PFSK-1 (cell line): ENCODE measurements at regions not wholly inside any gene's neighbourhood (a gene's known extent, or its start where the extent isn't known, plus 50 kb on each side); places are given as distances from the start of the nearest gene placed in this dataset.

ENCODE experiments used
- FOXP2 ChIP-seq: optimal IDR thresholded peaks from 2 replicates; pipeline ENCODE3; 2011; ENCODE audit warnings: borderline replicate concordance, control low read depth, inconsistent platforms; ENCODE audit not compliant: insufficient read depth; ENCODE audit errors: extremely low read length, extremely low read depth
- POLR2AphosphoS5 ChIP-seq: IDR thresholded peaks from 2 replicates; pipeline ENCODE4 v1.6.1; 2012; ENCODE audit warnings: low read depth, mild to moderate bottlenecking, control low read depth, low read length, moderate library complexity
- REST ChIP-seq, 2 experiments: IDR thresholded peaks; 2 replicates each; pipeline versions ENCODE4 v1.6.1 to v1.8.0; 2011 to 2012; ENCODE audit warnings: low read depth in 2 of 2, low read length in 2 of 2, control low read depth in 1 of 2, inconsistent platforms in 1 of 2, mild to moderate bottlenecking in 1 of 2, moderate library complexity in 1 of 2; ENCODE audit not compliant: insufficient read depth in 1 of 2
- SIN3A ChIP-seq: IDR thresholded peaks from 2 replicates; pipeline ENCODE4 v1.6.1; 2012; ENCODE audit warnings: mild to moderate bottlenecking, low read length, moderate library complexity, borderline replicate concordance; ENCODE audit not compliant: insufficient read depth
- TAF1 ChIP-seq: IDR thresholded peaks from 2 replicates; pipeline ENCODE4 v1.6.1; 2012; ENCODE audit warnings: low read length, control low read depth, borderline replicate concordance; ENCODE audit not compliant: insufficient read depth

GRCh38 chr6:26300828-26301227 lies 64.2 kb upstream of the BTN3A2 start:
- no peak for TF ChIP-seq TAF1
- no peak for TF ChIP-seq REST (IDR thresholded peaks at IDR 0.05; ENCODE audit: insufficient read depth in 1 of 2, low read depth in 2 of 2, low read length in 2 of 2)
- no peak for TF ChIP-seq FOXP2
- no peak for TF ChIP-seq POLR2AphosphoS5
- TF ChIP-seq SIN3A = no peak

- TF ChIP-seq REST (IDR thresholded peaks at IDR 0.05; ENCODE audit: insufficient read depth in 1 of 2, low read depth in 2 of 2, low read length in 2 of 2) (no peak), SIN3A (no peak), FOXP2 (no peak), TAF1 (no peak), POLR2AphosphoS5 (no peak)
These were observed 63.4 kb upstream of the BTN3A2 start for GRCh38 chr6:26301638-26302037.

- TF ChIP-seq POLR2AphosphoS5 (no peak), REST (IDR thresholded peaks at IDR 0.05; ENCODE audit: insufficient read depth in 1 of 2, low read depth in 2 of 2, low read length in 2 of 2) (no peak), TAF1 (no peak), SIN3A (no peak), FOXP2 (no peak)
These were observed 61.9 kb upstream of the BTN3A2 start for GRCh38 chr6:26302941-26303559.

- no peak for TF ChIP-seq SIN3A
- no peak for TF ChIP-seq POLR2AphosphoS5
- no peak for TF ChIP-seq TAF1
- TF ChIP-seq FOXP2 = no peak
- no peak for TF ChIP-seq REST (IDR thresholded peaks at IDR 0.05; ENCODE audit: insufficient read depth in 1 of 2, low read depth in 2 of 2, low read length in 2 of 2)
These were observed 60.7 kb upstream of the BTN3A2 start for GRCh38 chr6:26304213-26304796.
